HepG2 (cell line): ENCODE measurements at regions not wholly inside any gene's neighbourhood (a gene's known extent, or its start where the extent isn't known, plus 50 kb on each side); places are given as distances from the start of the nearest gene placed in this dataset.

Experiments
- ATAC-seq: fragments of 200-7000 bp; cut with Tn5 transposase; 3 replicates; pipeline ENCODE4 v1.9.1; 2020; ENCODE audit warnings: mild to moderate bottlenecking, moderate library complexity
- BruUV-seq: library from RNA; stranded (reverse); fragments of 400-500 nt; replicated peaks from 2 replicates; lab custom pipeline; 2021; lab: Mats Ljungman, UMichigan
- CTCF ChIA-PET: fragments of 300-600 bp; formaldehyde crosslinking; extraction: SDS; loops from one replicate; lab custom pipeline; 2021; ENCODE audit warnings: low total read pairs, inconsistent platforms, low intra/inter-chr PET ratio; lab: Yijun Ruan, JAX
- POLR2A ChIA-PET: fragments of 350-600 bp; sonication (Branson Sonifier 250); formaldehyde crosslinking; loops from one replicate; lab custom pipeline; 2020; ENCODE audit warnings: antibody characterized with exemption, inconsistent platforms; lab: Yijun Ruan, JAX
- DNase-seq: peaks from one replicate; pipeline ENCODE4 v3.0.0-alpha.2; 2015; ENCODE audit warnings: low spot score
- FAIRE-seq: peaks from 3 replicates; lab custom pipeline; 2011; peaks lifted over from hg19 to GRCh38; lab: Jason Lieb, UNC
- H2AFZ ChIP-seq: one replicate; pipeline ENCODE4 v1.6.1; 2011; ENCODE audit warnings: low read length, inconsistent platforms
- H3K27ac ChIP-seq: fragments of 300-600 bp; 3 replicates; pipeline ENCODE4 v1.8.0; 2011; ENCODE audit warnings: mixed run types, mild to moderate bottlenecking, mixed read lengths, low read length, inconsistent platforms; ENCODE audit not compliant: insufficient read depth; ENCODE audit errors: extremely low read length
- H3K27me3 ChIP-seq, 2 experiments: fragments of 200-600 bp in 1 of 2; 2 replicates in 1 of 2; 3 replicates in 1 of 2; pipeline versions ENCODE4 v1.6.0 to v1.8.0; 2011; ENCODE audit warnings: low read length in 2 of 2, mild to moderate bottlenecking in 2 of 2, moderate library complexity in 2 of 2, inconsistent platforms in 1 of 2; ENCODE audit not compliant: insufficient read depth in 2 of 2, control insufficient read depth in 1 of 2
- H3K36me3 ChIP-seq, 2 experiments: fragments of 200-600 bp in 1 of 2; replicated peaks in 1 of 2; 2 replicates in 1 of 2; 3 replicates in 1 of 2; pipeline versions ENCODE4 v1.5.1 to v1.8.0; 2011; ENCODE audit warnings: low read length in 2 of 2, inconsistent platforms in 1 of 2; ENCODE audit not compliant: insufficient read depth in 2 of 2, control insufficient read depth in 1 of 2
- H3K4me1 ChIP-seq: 2 replicates; pipeline ENCODE4 v1.5.1; 2012; ENCODE audit warnings: low read length, inconsistent platforms; ENCODE audit not compliant: insufficient read depth
- H3K4me2 ChIP-seq: 2 replicates; pipeline ENCODE4 v1.6.0; 2011; ENCODE audit warnings: low read depth, low read length, inconsistent platforms
- H3K4me3 ChIP-seq, 3 experiments: fragments of 200-600 bp in 1 of 3; sonication (generic), shearing (Covaris generic) in 1 of 3; replicated peaks in 1 of 3; 2 replicates each; pipeline ENCODE4 v1.5.1; 2011 to 2016; ENCODE audit warnings: low read length in 3 of 3, inconsistent platforms in 2 of 3, low read depth in 2 of 3, mild to moderate bottlenecking in 2 of 3, control low read depth in 1 of 3, mixed read lengths in 1 of 3; ENCODE audit not compliant: insufficient read depth in 1 of 3
- H3K79me2 ChIP-seq: one replicate; pipeline ENCODE4 v1.6.1; 2011; ENCODE audit warnings: low read length, inconsistent platforms; ENCODE audit not compliant: insufficient read depth
- H3K9ac ChIP-seq: 2 replicates; pipeline ENCODE4 v1.6.0; 2011; ENCODE audit warnings: mild to moderate bottlenecking, low read depth, low read length, inconsistent platforms; ENCODE audit not compliant: insufficient read depth
- H3K9me3 ChIP-seq: 2 replicates; pipeline ENCODE4 v1.5.1; 2012; ENCODE audit warnings: mild to moderate bottlenecking, low read length
- H4K20me1 ChIP-seq: 2 replicates; pipeline ENCODE4 v1.6.0; 2011; ENCODE audit warnings: inconsistent platforms, mild to moderate bottlenecking, low read length, moderate library complexity; ENCODE audit not compliant: insufficient read depth
- AHDC1 ChIP-seq: sonication (generic); formaldehyde crosslinking; IDR thresholded peaks from 2 replicates; pipeline ENCODE4 v1.5.1; 2020; ENCODE audit warnings: mild to moderate bottlenecking, missing genetic modification reagents, borderline replicate concordance
- ATF2 ChIP-seq: sonication (generic); formaldehyde crosslinking; IDR thresholded peaks from 2 replicates; pipeline ENCODE4 v1.4.0; 2020; ENCODE audit warnings: missing genetic modification reagents
- ATF4 ChIP-seq, 2 experiments: fragments of 450-650 bp in 1 of 2; sonication (generic) in 1 of 2; formaldehyde crosslinking; IDR thresholded peaks; 2 replicates each; pipeline versions ENCODE4 v1.5.0 to v1.8.0; 2020 to 2022; ENCODE audit warnings: mild to moderate bottlenecking in 1 of 2, missing genetic modification reagents in 1 of 2
- FOXO1 ChIP-seq: sonication (generic); formaldehyde crosslinking; IDR thresholded peaks from 2 replicates; pipeline ENCODE4 v1.4.0; 2020; ENCODE audit warnings: missing genetic modification reagents
- GLI4 ChIP-seq: sonication (generic); formaldehyde crosslinking; IDR thresholded peaks from 2 replicates; pipeline ENCODE4 v1.5.1; 2020; ENCODE audit warnings: missing genetic modification reagents, mild to moderate bottlenecking, moderate library complexity, borderline replicate concordance
- KLF13 ChIP-seq: sonication (generic); formaldehyde crosslinking; IDR thresholded peaks from 2 replicates; pipeline ENCODE4 v1.4.0; 2020; ENCODE audit warnings: mild to moderate bottlenecking, missing genetic modification reagents
- PAF1 ChIP-seq: IDR thresholded peaks from 2 replicates; pipeline ENCODE4 v1.6.1; 2016; ENCODE audit warnings: missing genetic modification reagents, missing compliant biosample characterization
- PRMT3 ChIP-seq: sonication (generic); formaldehyde crosslinking; IDR thresholded peaks from 2 replicates; pipeline ENCODE4 v1.8.1; 2022; ENCODE audit warnings: low read depth, mild to moderate bottlenecking, moderate library complexity, missing genetic modification reagents, borderline replicate concordance
- TBX3 ChIP-seq: fragments of 450-650 bp; IDR thresholded peaks from 2 replicates; pipeline ENCODE4 v1.6.1; 2017; ENCODE audit warnings: antibody characterized with exemption, mild to moderate bottlenecking, inconsistent platforms, borderline replicate concordance
- TEAD2 ChIP-seq: sonication (generic); formaldehyde crosslinking; IDR thresholded peaks from 2 replicates; pipeline ENCODE4 v1.9.0; 2021; ENCODE audit warnings: missing genetic modification reagents
- ZGPAT ChIP-seq: IDR thresholded peaks from 2 replicates; pipeline ENCODE4 v1.6.1; 2016; ENCODE audit warnings: mild to moderate bottlenecking
- ZMYM2 ChIP-seq: sonication (generic); formaldehyde crosslinking; IDR thresholded peaks from 2 replicates; pipeline ENCODE4 v1.8.0; 2022; ENCODE audit warnings: mild to moderate bottlenecking, missing genetic modification reagents
- ZNF766 ChIP-seq: sonication (generic); formaldehyde crosslinking; IDR thresholded peaks from 2 replicates; pipeline ENCODE4 v1.5.0; 2020; ENCODE audit warnings: missing genetic modification reagents, borderline replicate concordance
- WGBS: methylation state at CpG from one replicate; pipeline ENCODE4 v1.1.6; 2017; ENCODE audit warnings: low lambda C conversion rate; 5-methylcytosine and 5-hydroxymethylcytosine counted together
- in situ Hi-C: cut with HindIII; loops from 2 replicates; pipeline ENCODE4 v1.10.0; 2017; ENCODE audit warnings: low pct_unique_long_range_greater_than_20kb; ENCODE audit not compliant: extremely low pct_ligation_motif_present
- intact Hi-C: fragments of 100-400 bp; cut with micrococcal nuclease; formaldehyde crosslinking; loops from one replicate; pipeline ENCODE4 v1.10.0; 2022; ENCODE audit not compliant: unreplicated experiment

GRCh38 chr4:24103434-24104157, 213.7 kb upstream of the PPARGC1A start:
- no TSS peak for BruUV-seq

More at GRCh38 chr4:24103434-24104157, 213.7 kb upstream of the PPARGC1A start:
- no peak for ATAC-seq
- Histone ChIP-seq H3K27me3 (no peaks in the 10 kb centered on the region), H3K4me3 (no peak overlapping the region), H3K9me3 (no peaks in the 10 kb centered on the region), H3K27ac (no peak overlapping the region), H3K4me2 (no peak overlapping the region), H3K9ac (no peak overlapping the region), H2AFZ (no peak overlapping the region), H3K36me3 (no peaks in the 10 kb centered on the region), H4K20me1 (no peaks in the 10 kb centered on the region), H3K79me2 (no peaks in the 10 kb centered on the region), H3K4me1 (no peaks in the 10 kb centered on the region)
- TF ChIP-seq ATF2 (no peak), TBX3 (no peak), ZGPAT (no peak), ZMYM2 (CRISPR knock-in tag) (no peak), ATF4 (CRISPR knock-in tag; IDR thresholded peaks at IDR 0.05) (no peak), ZNF766 (CRISPR knock-in tag) (no peak), PRMT3 (CRISPR knock-in tag) (no peak), FOXO1 (CRISPR knock-in tag) (no peak), TEAD2 (CRISPR knock-in tag) (no peak), GLI4 (CRISPR knock-in tag) (no peak), KLF13 (no peak), PAF1 (CRISPR knock-in tag) (no peak), AHDC1 (CRISPR knock-in tag) (no peak)
- CTCF ChIA-PET: no interaction called here
- whole genome bisulfite sequencing: 54% methylated on average over 15 of the region's 15 CpGs
- no peak for FAIRE-seq
- in situ Hi-C loops: no loop called here
- no peak for DNase-seq
- intact Hi-C loops: no loop called here
- POLR2A ChIA-PET: no interaction called here
